ENCODE measurements at regions not wholly inside any gene's neighbourhood (a gene's known extent, or its start where the extent isn't known, plus 50 kb on each side); places are given as distances from the start of the nearest gene placed in this dataset.
"Not testable (repeated sequence)": the region's sequence is repeated elsewhere in the genome, so short reads cannot be mapped to it uniquely, and the experiment has no call there.

DNA sequence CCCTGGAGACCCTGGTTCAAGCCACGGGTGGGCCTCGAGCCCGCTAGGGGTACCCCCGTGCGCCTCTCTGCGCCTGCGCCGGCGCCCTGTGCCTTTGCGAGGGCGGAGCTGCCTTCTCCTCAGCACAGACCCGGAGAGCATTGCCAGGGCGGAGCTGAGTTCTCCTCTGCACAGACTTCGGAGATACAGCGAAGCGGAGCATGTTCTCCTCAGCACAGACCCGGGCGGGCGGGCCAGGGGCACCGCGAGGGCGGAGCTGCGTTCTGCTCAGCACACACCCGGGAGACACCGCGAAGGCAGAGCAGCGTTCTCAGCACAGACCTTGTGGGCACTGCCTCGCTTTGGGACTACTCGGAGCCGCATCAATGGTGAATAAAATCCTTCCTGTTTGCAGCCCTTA, 753.0 kb downstream of the SPATA31A1 start:
- H3K79me2 ChIP-seq (ENCODE audit: insufficient read depth, low read length); H3K4me2 ChIP-seq (ENCODE audit: insufficient read depth, insufficient read length, low read length); H4K5ac ChIP-seq (ENCODE audit: insufficient read length, low read depth, low read length); H3K56ac ChIP-seq (ENCODE audit: insufficient read length, low read depth, low read length); H3K18ac ChIP-seq (ENCODE audit: insufficient read length, low read depth, low read length); H3K36me3 Mint-ChIP-seq (ENCODE audit: insufficient read depth in 1 of 3, low read depth in 3 of 3); H3K9me3 ChIP-seq (ENCODE audit: control insufficient read depth, low read depth, low read length); H2BK120ac ChIP-seq (ENCODE audit: low read depth, low read length, poor library complexity, severe bottlenecking); H3K27ac ChIP-seq (ENCODE audit: insufficient read length, low read depth, low read length); H2AK5ac ChIP-seq (ENCODE audit: insufficient read length, low read length); H3K9ac ChIP-seq (ENCODE audit: extremely low read depth, insufficient read length, low read length); H3K14ac ChIP-seq (ENCODE audit: insufficient read depth, low read length); H3K4me1 Mint-ChIP-seq; DNase-seq; H4K91ac ChIP-seq (ENCODE audit: insufficient read length, low read depth, low read length); H3K27me3 ChIP-seq (ENCODE audit: insufficient read depth, low read length); H2AFZ ChIP-seq (ENCODE audit: low read length); H3T11ph ChIP-seq (ENCODE audit: low read length); H3K79me1 ChIP-seq (ENCODE audit: insufficient read depth, low read depth, low read length, poor library complexity, severe bottlenecking); H3K4ac ChIP-seq (ENCODE audit: low read depth, low read length); H3K4me1 ChIP-seq (ENCODE audit: insufficient read depth, low read length); H2BK20ac ChIP-seq (ENCODE audit: low read depth, low read length, poor library complexity, severe bottlenecking); H2BK15ac ChIP-seq (ENCODE audit: low read depth, low read length); H2BK5ac ChIP-seq (ENCODE audit: insufficient read length, low read length); H3K27me3 Mint-ChIP-seq (ENCODE audit: low read depth); H3K23ac ChIP-seq (ENCODE audit: insufficient read length, low read depth, low read length); H2BK12ac ChIP-seq (ENCODE audit: insufficient read length, low read depth, low read length); H4K8ac ChIP-seq (replicated peaks; ENCODE audit: insufficient read length, low read depth, low read length); H3K23me2 ChIP-seq (ENCODE audit: insufficient read length, low read depth, low read length, poor library complexity, severe bottlenecking); H3K4me3 Mint-ChIP-seq; H4K20me1 ChIP-seq (ENCODE audit: control insufficient read depth, insufficient read depth, insufficient read length); H3K27ac Mint-ChIP-seq: not testable (repeated sequence)
- WGBS (ENCODE audit: extremely low coverage, insufficient read length, low lambda C conversion rate) = no CpG with 5 or more reads among the region's 30 CpGs
- H3K9me3 Mint-ChIP-seq = peaks cover 3 to 14% of the 10 kb centered on the region in 2 experiments; a peak in 4 of 5 replicates

DNA sequence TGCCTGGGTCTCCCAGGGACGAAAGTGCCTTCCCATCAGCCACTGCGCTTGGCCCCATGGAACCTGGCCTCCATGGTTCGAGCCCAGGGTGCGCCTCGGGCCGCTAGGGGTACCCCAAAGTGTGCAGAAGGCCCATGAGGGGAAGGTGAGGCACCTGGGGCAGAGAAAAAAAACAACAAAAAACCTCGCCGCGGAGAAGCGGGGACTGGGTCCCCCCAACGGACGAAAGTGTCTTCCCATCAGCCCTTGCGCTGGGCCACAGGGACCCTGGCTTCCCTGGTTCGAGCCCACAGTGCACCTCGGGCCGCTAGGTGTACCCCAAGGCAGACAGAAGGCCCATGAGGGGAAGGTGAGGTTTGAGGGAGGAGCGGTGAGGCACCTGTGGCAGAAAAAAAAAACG, 755.3 kb downstream of the SPATA31A1 start:
- H3K79me2 ChIP-seq (ENCODE audit: insufficient read depth, low read length); H3K9me3 ChIP-seq (ENCODE audit: control insufficient read depth, low read depth, low read length); H3K4me3 Mint-ChIP-seq; H3K23me2 ChIP-seq (ENCODE audit: insufficient read length, low read depth, low read length, poor library complexity, severe bottlenecking); H3K27me3 Mint-ChIP-seq (ENCODE audit: low read depth); H3K4me1 ChIP-seq (ENCODE audit: insufficient read depth, low read length); H2AFZ ChIP-seq (ENCODE audit: low read length); H4K91ac ChIP-seq (ENCODE audit: insufficient read length, low read depth, low read length); H3K23ac ChIP-seq (ENCODE audit: insufficient read length, low read depth, low read length); H2BK5ac ChIP-seq (ENCODE audit: insufficient read length, low read length); H3T11ph ChIP-seq (ENCODE audit: low read length); DNase-seq; H3K18ac ChIP-seq (ENCODE audit: insufficient read length, low read depth, low read length); H3K14ac ChIP-seq (ENCODE audit: insufficient read depth, low read length); H3K79me1 ChIP-seq (ENCODE audit: insufficient read depth, low read depth, low read length, poor library complexity, severe bottlenecking); H2BK12ac ChIP-seq (ENCODE audit: insufficient read length, low read depth, low read length); H2BK15ac ChIP-seq (ENCODE audit: low read depth, low read length); H3K36me3 Mint-ChIP-seq (ENCODE audit: insufficient read depth in 1 of 3, low read depth in 3 of 3); H3K4me1 Mint-ChIP-seq; H3K56ac ChIP-seq (ENCODE audit: insufficient read length, low read depth, low read length); H2BK20ac ChIP-seq (ENCODE audit: low read depth, low read length, poor library complexity, severe bottlenecking); H3K9ac ChIP-seq (ENCODE audit: extremely low read depth, insufficient read length, low read length); H4K8ac ChIP-seq (replicated peaks; ENCODE audit: insufficient read length, low read depth, low read length); H4K20me1 ChIP-seq (ENCODE audit: control insufficient read depth, insufficient read depth, insufficient read length); H3K27me3 ChIP-seq (ENCODE audit: insufficient read depth, low read length); H3K27ac Mint-ChIP-seq; H3K27ac ChIP-seq (ENCODE audit: insufficient read length, low read depth, low read length); H3K4me2 ChIP-seq (ENCODE audit: insufficient read depth, insufficient read length, low read length); H2AK5ac ChIP-seq (ENCODE audit: insufficient read length, low read length); H3K4ac ChIP-seq (ENCODE audit: low read depth, low read length); H4K5ac ChIP-seq (ENCODE audit: insufficient read length, low read depth, low read length); H2BK120ac ChIP-seq (ENCODE audit: low read depth, low read length, poor library complexity, severe bottlenecking): not testable (repeated sequence)
- whole genome bisulfite sequencing (ENCODE audit: extremely low coverage, insufficient read length, low lambda C conversion rate) = no CpG with 5 or more reads among the region's 18 CpGs
- H3K9me3 Mint-ChIP-seq = peaks cover 3 to 14% of the 10 kb centered on the region in 2 experiments; a peak in 4 of 5 replicates

Data from H9 (cell line).